ENCODE measurements at regions not wholly inside any gene's neighbourhood (a gene's known extent, or its start where the extent isn't known, plus 50 kb on each side); places are given as distances from the start of the nearest gene placed in this dataset.
"Not testable (repeated sequence)": the region's sequence is repeated elsewhere in the genome, so short reads cannot be mapped to it uniquely, and the experiment has no call there.

DNA sequence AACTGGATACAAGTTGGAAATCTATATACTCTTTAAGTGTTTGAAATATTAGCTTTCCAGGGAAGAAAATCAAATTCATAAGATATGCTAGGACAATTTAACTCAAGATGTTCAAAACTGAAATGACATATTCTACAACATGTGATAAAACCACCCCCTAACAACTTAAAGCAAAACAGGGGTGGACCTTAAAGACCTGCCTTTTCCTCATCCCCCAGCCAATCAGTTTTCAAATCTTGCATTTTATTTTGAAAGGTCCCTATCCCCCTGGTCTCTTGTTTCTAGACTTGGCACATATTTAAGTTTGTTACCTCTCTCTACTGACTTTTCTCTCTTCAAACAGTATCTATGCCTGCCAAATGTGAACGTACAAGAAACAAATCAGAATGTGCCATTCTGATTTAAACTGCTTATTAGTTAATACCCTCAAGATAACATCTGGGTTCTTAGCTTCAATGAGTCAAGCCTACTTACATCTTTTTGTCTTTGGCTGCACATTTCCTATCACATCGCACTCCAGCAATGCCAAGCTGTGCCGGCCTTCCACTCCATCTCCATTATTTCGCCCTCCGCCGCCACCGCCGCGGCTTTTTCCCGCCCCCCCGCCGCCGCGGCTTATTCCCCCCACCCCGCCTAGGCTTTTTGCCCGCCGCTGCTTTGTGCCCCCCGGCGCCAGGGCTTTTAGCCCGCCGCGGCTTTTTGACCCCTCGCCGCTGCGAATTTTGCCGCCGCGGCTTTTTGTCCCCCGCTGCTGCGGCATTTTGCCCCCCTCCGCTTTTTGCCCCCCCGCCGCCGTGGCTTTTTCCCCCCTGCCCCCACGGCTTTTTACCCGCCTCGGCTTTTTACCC lies 475.0 kb downstream of the FAM72C start:
- not testable (repeated sequence) for TF ChIP-seq POLR2A (IDR thresholded peaks at IDR 0.05; ENCODE audit: control extremely low read depth in 1 of 2, low read depth in 2 of 2, low read length in 2 of 2); SP1 (IDR thresholded peaks at IDR 0.05; ENCODE audit: low read depth, low read length); ZNF274 (IDR thresholded peaks at IDR 0.05; ENCODE audit: borderline replicate concordance, extremely low read depth, low read length); SUZ12 (IDR thresholded peaks at IDR 0.05; ENCODE audit: low read length); SIN3A (conservative IDR thresholded peaks at IDR 0.05 in 1 of 2, IDR thresholded peaks at IDR 0.05 in 1 of 2; ENCODE audit: low read depth in 1 of 2, low read length in 2 of 2)
- TF ChIP-seq, protein P1, sequence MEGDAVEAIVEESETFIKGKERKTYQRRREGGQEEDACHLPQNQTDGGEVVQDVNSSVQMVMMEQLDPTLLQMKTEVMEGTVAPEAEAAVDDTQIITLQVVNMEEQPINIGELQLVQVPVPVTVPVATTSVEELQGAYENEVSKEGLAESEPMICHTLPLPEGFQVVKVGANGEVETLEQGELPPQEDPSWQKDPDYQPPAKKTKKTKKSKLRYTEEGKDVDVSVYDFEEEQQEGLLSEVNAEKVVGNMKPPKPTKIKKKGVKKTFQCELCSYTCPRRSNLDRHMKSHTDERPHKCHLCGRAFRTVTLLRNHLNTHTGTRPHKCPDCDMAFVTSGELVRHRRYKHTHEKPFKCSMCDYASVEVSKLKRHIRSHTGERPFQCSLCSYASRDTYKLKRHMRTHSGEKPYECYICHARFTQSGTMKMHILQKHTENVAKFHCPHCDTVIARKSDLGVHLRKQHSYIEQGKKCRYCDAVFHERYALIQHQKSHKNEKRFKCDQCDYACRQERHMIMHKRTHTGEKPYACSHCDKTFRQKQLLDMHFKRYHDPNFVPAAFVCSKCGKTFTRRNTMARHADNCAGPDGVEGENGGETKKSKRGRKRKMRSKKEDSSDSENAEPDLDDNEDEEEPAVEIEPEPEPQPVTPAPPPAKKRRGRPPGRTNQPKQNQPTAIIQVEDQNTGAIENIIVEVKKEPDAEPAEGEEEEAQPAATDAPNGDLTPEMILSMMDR (IDR thresholded peaks at IDR 0.05; ENCODE audit: control extremely low read depth in 1 of 3, insufficient read depth in 1 of 3, low read depth in 1 of 3, low read length in 3 of 3), result not testable (repeated sequence)
- TF ChIP-seq, protein P2, sequence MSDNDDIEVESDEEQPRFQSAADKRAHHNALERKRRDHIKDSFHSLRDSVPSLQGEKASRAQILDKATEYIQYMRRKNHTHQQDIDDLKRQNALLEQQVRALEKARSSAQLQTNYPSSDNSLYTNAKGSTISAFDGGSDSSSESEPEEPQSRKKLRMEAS (IDR thresholded peaks at IDR 0.05), result not testable (repeated sequence)
